GM12878 (cell line): ENCODE measurements at regions not wholly inside any gene's neighbourhood (a gene's known extent, or its start where the extent isn't known, plus 50 kb on each side); places are given as distances from the start of the nearest gene placed in this dataset.

Source experiments
- ATAC-seq: fragments of 200-7000 bp; cut with Tn5 transposase; 3 replicates; pipeline ENCODE4 v1.9.1; 2020; ENCODE audit warnings: mild to moderate bottlenecking, moderate library complexity
- BruUV-seq: library from RNA; stranded (reverse); fragments of 400-500 nt; replicated peaks from 2 replicates; lab custom pipeline; 2021; lab: Mats Ljungman, UMichigan
- CTCF ChIA-PET: fragments of 300-600 bp; sonication (Branson Sonifier 250); formaldehyde crosslinking; extraction: SDS; loops from one replicate; lab custom pipeline; 2021; ENCODE audit warnings: inconsistent platforms; lab: Yijun Ruan, JAX
- POLR2A ChIA-PET: fragments of 350-600 bp; formaldehyde crosslinking; extraction: SDS; loops from one replicate; lab custom pipeline; 2021; ENCODE audit warnings: inconsistent platforms; lab: Charles Lee
- RAD21 ChIA-PET: fragments of 300-600 bp; sonication (Branson Sonifier 250); formaldehyde crosslinking; loops from one replicate; lab custom pipeline; 2023; ENCODE audit warnings: antibody characterized with exemption; ENCODE audit not compliant: unreplicated experiment; lab: Charles Lee
- SMC1A ChIA-PET: fragments of 300-600 bp; sonication (Branson Sonifier 250); formaldehyde crosslinking; loops from one replicate; lab custom pipeline; 2023; ENCODE audit not compliant: unreplicated experiment, uncharacterized antibody; lab: Charles Lee
- DNase-seq: peaks from one replicate; pipeline ENCODE4 v3.0.0-alpha.2; 2011; ENCODE audit warnings: low read depth, low spot score
- FAIRE-seq: peaks from 3 replicates; lab custom pipeline; 2011; peaks lifted over from hg19 to GRCh38; lab: Jason Lieb, UNC
- H2AFZ ChIP-seq: 2 replicates; pipeline ENCODE4 v1.6.0; 2011; ENCODE audit warnings: low read depth, low read length, control low read depth; ENCODE audit not compliant: control insufficient read depth
- H3K27ac ChIP-seq: 2 replicates; pipeline ENCODE4 v1.5.1; 2011; ENCODE audit warnings: control low read depth; ENCODE audit not compliant: control insufficient read depth, insufficient read depth
- H3K27me3 ChIP-seq, 2 experiments: replicated peaks in 1 of 2; 2 replicates each; pipeline versions ENCODE4 v1.6.0 to v1.6.1; 2011; ENCODE audit warnings: low read length in 1 of 2; ENCODE audit not compliant: control insufficient read depth in 2 of 2, insufficient read depth in 2 of 2
- H3K36me3 ChIP-seq, 2 experiments: 2 replicates each; pipeline ENCODE4 v1.5.1; 2011; ENCODE audit warnings: low read length in 1 of 2; ENCODE audit not compliant: control insufficient read depth in 2 of 2, insufficient read depth in 2 of 2
- H3K4me1 ChIP-seq: 2 replicates; pipeline ENCODE4 v1.6.1; 2011; ENCODE audit warnings: mild to moderate bottlenecking, low read length, moderate library complexity, mixed read lengths; ENCODE audit not compliant: control insufficient read depth, insufficient read depth
- H3K4me2 ChIP-seq: 2 replicates; pipeline ENCODE4 v1.6.0; 2011; ENCODE audit warnings: control low read depth; ENCODE audit not compliant: control insufficient read depth, insufficient read depth
- H3K4me3 ChIP-seq: fragments of 200-600 bp; sonication (generic); 2 replicates; pipeline ENCODE4 v1.5.1; 2016
- H3K79me2 ChIP-seq: 2 replicates; pipeline ENCODE4 v1.6.0; 2011; ENCODE audit warnings: low read length; ENCODE audit not compliant: control insufficient read depth, insufficient read depth
- H3K9ac ChIP-seq: 2 replicates; pipeline ENCODE4 v1.8.0; 2011; ENCODE audit warnings: low read length, control low read depth, mixed read lengths; ENCODE audit not compliant: control insufficient read depth, insufficient read depth
- H3K9me3 ChIP-seq: replicated peaks from 3 replicates; pipeline ENCODE4 v1.5.1; 2011; ENCODE audit warnings: mild to moderate bottlenecking, low read length; ENCODE audit not compliant: control insufficient read depth, insufficient read depth
- H4K20me1 ChIP-seq: 2 replicates; pipeline ENCODE4 v1.6.0; 2011; ENCODE audit not compliant: control insufficient read depth, insufficient read depth
- CEBPZ ChIP-seq: fragments of 150-350 bp; IDR thresholded peaks from 2 replicates; pipeline ENCODE4 v1.6.1; 2016; ENCODE audit warnings: low read depth, low read length
- E2F8 ChIP-seq: fragments of 450-650 bp; IDR thresholded peaks from 2 replicates; pipeline ENCODE4 v1.6.1; 2018; ENCODE audit warnings: mild to moderate bottlenecking, low read depth, moderate library complexity; ENCODE audit not compliant: partially characterized antibody
- EED ChIP-seq: sonication (generic); IDR thresholded peaks from 2 replicates; pipeline ENCODE4 v1.6.1; 2016; ENCODE audit warnings: antibody characterized with exemption, low read depth
- GABPA ChIP-seq: IDR thresholded peaks from 2 replicates; pipeline ENCODE4 v1.6.1; 2014; ENCODE audit warnings: antibody characterized with exemption, low read depth, mild to moderate bottlenecking, inconsistent platforms
- IRF5 ChIP-seq: fragments of 450-650 bp; IDR thresholded peaks from 2 replicates; pipeline ENCODE4 v1.6.1; 2017; ENCODE audit warnings: borderline replicate concordance
- MLLT1 ChIP-seq: fragments of 450-650 bp; IDR thresholded peaks from 2 replicates; pipeline ENCODE4 v1.6.1; 2016; ENCODE audit warnings: mild to moderate bottlenecking
- NKRF ChIP-seq: fragments of 450-650 bp; conservative IDR thresholded peaks from 2 replicates; pipeline ENCODE4 v1.6.1; 2017; ENCODE audit warnings: mild to moderate bottlenecking, moderate library complexity
- NRF1 ChIP-seq: conservative IDR thresholded peaks from 2 replicates; pipeline ENCODE4 v1.6.1; 2011; ENCODE audit warnings: mild to moderate bottlenecking, low read depth, low read length, improper control_type of control experiment
- POLR2AphosphoS2 ChIP-seq: IDR thresholded peaks from 2 replicates; pipeline ENCODE4 v1.6.1; 2011; ENCODE audit warnings: low read depth, mild to moderate bottlenecking, low read length, improper control_type of control experiment, moderate library complexity
- RAD51 ChIP-seq: fragments of 450-650 bp; IDR thresholded peaks from 2 replicates; pipeline ENCODE4 v1.6.1; 2016; ENCODE audit warnings: moderate library complexity, mild to moderate bottlenecking, inconsistent platforms
- SIX5 ChIP-seq: IDR thresholded peaks from 2 replicates; pipeline ENCODE4 v1.6.1; 2011; ENCODE audit warnings: mild to moderate bottlenecking, low read depth, low read length, moderate library complexity; ENCODE audit not compliant: severe bottlenecking
- STAT3 ChIP-seq: IDR thresholded peaks from 2 replicates; pipeline ENCODE4 v1.6.1; 2011; ENCODE audit warnings: low read depth, low read length, improper control_type of control experiment
- TARDBP ChIP-seq: IDR thresholded peaks from 2 replicates; pipeline ENCODE4 v1.6.1; 2016; ENCODE audit warnings: borderline replicate concordance
- TCF3 ChIP-seq: IDR thresholded peaks from 2 replicates; pipeline ENCODE4 v1.6.1; 2012; ENCODE audit warnings: low read depth, mild to moderate bottlenecking, low read length, borderline replicate concordance; ENCODE audit not compliant: insufficient read depth
- TCF7 ChIP-seq: IDR thresholded peaks from 2 replicates; pipeline ENCODE4 v1.6.1; 2014; ENCODE audit warnings: antibody characterized with exemption, borderline replicate concordance
- WGBS: methylation state at CpG from one replicate; pipeline ENCODE4 v1.1.6; 2016; ENCODE audit warnings: low lambda C conversion rate; ENCODE audit not compliant: insufficient replicate concordance, insufficient coverage; ENCODE audit errors: missing lambda C conversion rate; 5-methylcytosine and 5-hydroxymethylcytosine counted together
- in situ Hi-C: fragments of 300-500 bp; cut with MboI; formaldehyde crosslinking; loops from 9 replicates; pipeline ENCODE4 v1.14.3; 2018; ENCODE audit warnings: mixed read lengths
- intact Hi-C: fragments of 100-400 bp; cut with micrococcal nuclease; formaldehyde crosslinking; loops from one replicate; pipeline ENCODE4 v1.14.2; 2022; ENCODE audit not compliant: unreplicated experiment

GRCh38 chr4:12548678-12549077 is 935.5 kb downstream of the RAB28 start:
- H3K27me3 ChIP-seq: no peaks in the 10 kb centered on the region
- ChIA-PET CTCF (no interaction called here), RAD21 (no interaction called here), SMC1A (no interaction called here), POLR2A (no interaction called here)
- no peaks in the 10 kb centered on the region for H3K79me2 ChIP-seq
- BruUV-seq: no TSS peak
- H2AFZ ChIP-seq: no peak overlapping the region
- DNase-seq (no peak), ATAC-seq (no peak), FAIRE-seq (no peak)
- no peaks in the 10 kb centered on the region for H4K20me1 ChIP-seq
- no peak overlapping the region for H3K4me3 ChIP-seq
- H3K4me1 ChIP-seq: no peaks in the 10 kb centered on the region
- intact Hi-C loops (no loop called here), in situ Hi-C loops (no loop called here)
- no peaks in the 10 kb centered on the region for H3K36me3 ChIP-seq
- no peak overlapping the region for H3K27ac ChIP-seq
- WGBS: 0% methylated on average over 4 of the region's 4 CpGs
- H3K4me2 ChIP-seq: no peak overlapping the region
- no peaks in the 10 kb centered on the region for H3K9me3 ChIP-seq
- no peak overlapping the region for H3K9ac ChIP-seq
- TF ChIP-seq RAD51 (no peak), E2F8 (no peak), NRF1 (no peak), SIX5 (no peak), MLLT1 (no peak), TCF7 (no peak), NKRF (no peak), POLR2AphosphoS2 (no peak), IRF5 (no peak), TCF3 (no peak), EED (no peak), STAT3 (no peak), TARDBP (no peak), GABPA (no peak), CEBPZ (no peak)
